ENCODE measurements at regions not wholly inside any gene's neighbourhood (a gene's known extent, or its start where the extent isn't known, plus 50 kb on each side); places are given as distances from the start of the nearest gene placed in this dataset.
"Not testable (repeated sequence)": the region's sequence is repeated elsewhere in the genome, so short reads cannot be mapped to it uniquely, and the experiment has no call there.

GRCh38 chr9:22969350-22969979 lies 522.8 kb downstream of the DMRTA1 start:
- Histone ChIP-seq H3K27ac (no peak overlapping the region), H3K4me3 (no peak overlapping the region)
- no peak for DNase-seq (ENCODE audit: low spot score)
- TF ChIP-seq CTCF (IDR thresholded peaks at IDR 0.05): no peak

- no peak for TF ChIP-seq CTCF (IDR thresholded peaks at IDR 0.05)
- no peak for DNase-seq (ENCODE audit: low spot score)
These were observed 523.9 kb downstream of the DMRTA1 start for GRCh38 chr9:22970434-22970975.

GRCh38 chr9:22975951-22976350 lies 529.3 kb downstream of the DMRTA1 start:
- TF ChIP-seq CTCF (IDR thresholded peaks at IDR 0.05): no peak
- H3K27ac ChIP-seq: no peak overlapping the region
- H3K4me3 ChIP-seq: no peak overlapping the region
- DNase-seq (ENCODE audit: low spot score): no peak

More at GRCh38 chr9:22970434-22970975, 523.9 kb downstream of the DMRTA1 start:
- Histone ChIP-seq H3K27ac (no peak overlapping the region), H3K4me3 (no peak overlapping the region)

GRCh38 chr9:22976454-22976853 lies 529.8 kb downstream of the DMRTA1 start:
- no peak for TF ChIP-seq CTCF (IDR thresholded peaks at IDR 0.05)
- H3K4me3 ChIP-seq: no peak overlapping the region
- H3K27ac ChIP-seq: no peak overlapping the region
- DNase-seq (ENCODE audit: low spot score): no peak

GRCh38 chr9:22980429-22980828 lies 533.8 kb downstream of the DMRTA1 start:
- not testable (repeated sequence) for H3K4me3 ChIP-seq; H3K27ac ChIP-seq; DNase-seq (ENCODE audit: low spot score)

- no peak for DNase-seq (ENCODE audit: low spot score)
- no peak overlapping the region for H3K27ac ChIP-seq
- TF ChIP-seq CTCF (IDR thresholded peaks at IDR 0.05): no peak
- no peak overlapping the region for H3K4me3 ChIP-seq
These were observed 539.9 kb downstream of the DMRTA1 start for GRCh38 chr9:22986556-22986955.

GRCh38 chr9:22990349-22990748 lies 543.7 kb downstream of the DMRTA1 start:
- no peak for TF ChIP-seq CTCF (IDR thresholded peaks at IDR 0.05)

More at GRCh38 chr9:22990349-22990748, 543.7 kb downstream of the DMRTA1 start:
- H3K27ac ChIP-seq: no peak overlapping the region
- no peak overlapping the region for H3K4me3 ChIP-seq
- DNase-seq (ENCODE audit: low spot score): no peak
